Uterus (tissue), 3 donors: ENCODE measurements at regions not wholly inside any gene's neighbourhood (a gene's known extent, or its start where the extent isn't known, plus 50 kb on each side); places are given as distances from the start of the nearest gene placed in this dataset.

ENCODE experiments used
- DNase-seq, 2 donors: peaks; one replicate each; pipeline ENCODE4 v3.0.0-alpha.2; 2019 to 2020
- H3K27ac ChIP-seq, 2 donors: fragments of 200-600 bp; sonication (generic); 1 replicate in 1 of 2; 2 replicates in 1 of 2; pipeline ENCODE4 v1.5.1; 2016 to 2018
- H3K27me3 ChIP-seq, 2 donors: fragments of 200-600 bp; sonication (generic); one replicate each; pipeline ENCODE4 v1.5.1; 2018 to 2019; ENCODE audit warnings: control low read depth in 1 of 2
- H3K36me3 ChIP-seq, 2 donors: fragments of 200-600 bp; sonication (generic); one replicate each; pipeline ENCODE4 v1.5.1; 2019; ENCODE audit warnings: control low read depth in 1 of 2
- H3K4me1 ChIP-seq, 2 donors: fragments of 200-600 bp; sonication (generic); one replicate each; pipeline ENCODE4 v1.5.1; 2018 to 2019; ENCODE audit warnings: control low read depth in 1 of 2
- H3K4me3 ChIP-seq, 2 donors: fragments of 200-600 bp; sonication (generic); 1 replicate in 1 of 2; 2 replicates in 1 of 2; pipeline ENCODE4 v1.5.1; 2018 to 2019; ENCODE audit warnings: mild to moderate bottlenecking in 1 of 2
- H3K9me3 ChIP-seq, 2 donors: fragments of 200-600 bp; sonication (generic); one replicate each; pipeline ENCODE4 v1.5.1; 2019; ENCODE audit warnings: control low read depth in 1 of 2
- POLR2A ChIP-seq, 2 donors: fragments of 450-650 bp; IDR thresholded peaks; one replicate each; pipeline ENCODE4 v1.6.1; 2016; ENCODE audit warnings: antibody characterized with exemption in 2 of 2, mild to moderate bottlenecking in 1 of 2, moderate library complexity in 1 of 2
- intact Hi-C: fragments of 100-400 bp; cut with DNase I; formaldehyde crosslinking; loops from one replicate; pipeline ENCODE4 v1.15.1; 2023; ENCODE audit warnings: low total_unique reads
- TF ChIP-seq, protein P1 (sequence below), 4 experiments: fragments of 200-600 bp in 2 of 4; fragments of 450-650 bp in 2 of 4; sonication (generic) in 2 of 4; IDR thresholded peaks; one replicate each; pipeline ENCODE4 v1.5.1; 2016 to 2019; ENCODE audit warnings: antibody characterized with exemption in 4 of 4, mild to moderate bottlenecking in 2 of 4, moderate library complexity in 1 of 4
- donor health status: DM: yes; HTN: yes; CAD: no.

- H3K27me3 ChIP-seq = no peaks in the 10 kb centered on the region
- H3K9me3 ChIP-seq = no peaks in the 10 kb centered on the region
- H3K4me1 ChIP-seq = no peaks in the 10 kb centered on the region
- no peak overlapping the region for H3K4me3 ChIP-seq
- intact Hi-C loops = no loop called here
- no peaks in the 10 kb centered on the region for H3K36me3 ChIP-seq
- no peak overlapping the region for H3K27ac ChIP-seq
- DNase-seq = no peak
- no peak for TF ChIP-seq POLR2A (IDR thresholded peaks at IDR 0.05)
- TF ChIP-seq, protein P1, sequence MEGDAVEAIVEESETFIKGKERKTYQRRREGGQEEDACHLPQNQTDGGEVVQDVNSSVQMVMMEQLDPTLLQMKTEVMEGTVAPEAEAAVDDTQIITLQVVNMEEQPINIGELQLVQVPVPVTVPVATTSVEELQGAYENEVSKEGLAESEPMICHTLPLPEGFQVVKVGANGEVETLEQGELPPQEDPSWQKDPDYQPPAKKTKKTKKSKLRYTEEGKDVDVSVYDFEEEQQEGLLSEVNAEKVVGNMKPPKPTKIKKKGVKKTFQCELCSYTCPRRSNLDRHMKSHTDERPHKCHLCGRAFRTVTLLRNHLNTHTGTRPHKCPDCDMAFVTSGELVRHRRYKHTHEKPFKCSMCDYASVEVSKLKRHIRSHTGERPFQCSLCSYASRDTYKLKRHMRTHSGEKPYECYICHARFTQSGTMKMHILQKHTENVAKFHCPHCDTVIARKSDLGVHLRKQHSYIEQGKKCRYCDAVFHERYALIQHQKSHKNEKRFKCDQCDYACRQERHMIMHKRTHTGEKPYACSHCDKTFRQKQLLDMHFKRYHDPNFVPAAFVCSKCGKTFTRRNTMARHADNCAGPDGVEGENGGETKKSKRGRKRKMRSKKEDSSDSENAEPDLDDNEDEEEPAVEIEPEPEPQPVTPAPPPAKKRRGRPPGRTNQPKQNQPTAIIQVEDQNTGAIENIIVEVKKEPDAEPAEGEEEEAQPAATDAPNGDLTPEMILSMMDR (IDR thresholded peaks at IDR 0.05) = no peak
Observed at GRCh38 chr1:23609971-23610370, 50.7 kb upstream of the ID3 start.
